ENCODE measurements at regions not wholly inside any gene's neighbourhood (a gene's known extent, or its start where the extent isn't known, plus 50 kb on each side); places are given as distances from the start of the nearest gene placed in this dataset.

- H3K4me1 ChIP-seq (ENCODE audit: control insufficient read depth, extremely low read depth, insufficient read depth, low read length), result peaks cover 18% of the 10 kb centered on the region
- intact Hi-C loops (cut with micrococcal nuclease) (loop anchor here (2.0 to 5.0 kb wide), 2 partner anchors 100 to 739 kb away; no protein-coding TSS in a partner anchor), dilution Hi-C loops (cut with MboI; ENCODE audit: extremely low pct_ligation_motif_present, low sequenced_read_pairs) (no loop called here)
- no peak for FAIRE-seq
- CTCF ChIA-PET, result interaction anchor here (0.9 to 1.2 kb wide), 2 partner anchors 52 to 96 kb away, joined by 3 read pairs; no protein-coding TSS in a partner anchor
- no peaks in the 10 kb centered on the region for H4K20me1 ChIP-seq (replicated peaks; ENCODE audit: control insufficient read depth, extremely low read depth, insufficient read depth, low read length)
- H3K4me2 ChIP-seq (ENCODE audit: insufficient read depth, low read length), result peak overlapping the region; percentile 83
- H3K9ac ChIP-seq (replicated peaks; ENCODE audit: extremely low read depth, insufficient read depth, low read length), result peak overlapping the region; percentile 93
- DNase-seq (ENCODE audit: low read depth, low spot score), result peak; percentile 56
- TF ChIP-seq EZH2 (IDR thresholded peaks at IDR 0.05; ENCODE audit: borderline replicate concordance, low read depth, low read length, severe bottlenecking), result no peak
- TF ChIP-seq POLR2AphosphoS5 (IDR thresholded peaks at IDR 0.05; ENCODE audit: insufficient read depth, low read depth, low read length), result no peak
- TF ChIP-seq MAX (IDR thresholded peaks at IDR 0.05; ENCODE audit: insufficient read depth, insufficient read length), result no peak
- no peak for TF ChIP-seq POLR2A (IDR thresholded peaks at IDR 0.05; ENCODE audit: low read depth, low read length)
- TF ChIP-seq GATA2 (IDR thresholded peaks at IDR 0.05; ENCODE audit: insufficient read depth, insufficient read length, low read depth, low read length), result no peak
- no peak for TF ChIP-seq CTCF (IDR thresholded peaks at IDR 0.05; ENCODE audit: extremely low read depth in 1 of 2, insufficient read depth in 1 of 2, low read depth in 1 of 2, low read length in 2 of 2)
- no peak for TF ChIP-seq FOS (IDR thresholded peaks at IDR 0.05; ENCODE audit: borderline replicate concordance, insufficient read depth, low read length)
- H3K27ac ChIP-seq (ENCODE audit: insufficient read depth, low read depth, low read length), result peak overlapping the region; percentile 93
- H3K4me3 ChIP-seq (replicated peaks in 1 of 3; ENCODE audit: insufficient read depth in 1 of 3, low read depth in 1 of 3, low read length in 3 of 3), result no peak overlapping the region
- TSS peak; percentile 99 for BruUV-seq (replicated peaks)
- H3K9me3 ChIP-seq (replicated peaks; ENCODE audit: control insufficient read depth, insufficient read depth, low read length), result no peaks in the 10 kb centered on the region
- peak overlapping the region; percentile 69 for H2AFZ ChIP-seq (ENCODE audit: low read depth, low read length)
- POLR2A ChIA-PET, result no interaction called here
- no peaks in the 10 kb centered on the region for H3K27me3 ChIP-seq (ENCODE audit: control insufficient read depth in 2 of 2, insufficient read depth in 2 of 2, low read length in 2 of 2)
- no peaks in the 10 kb centered on the region for H3K36me3 ChIP-seq (ENCODE audit: control insufficient read depth in 2 of 2, extremely low read depth in 1 of 2, insufficient read depth in 2 of 2, low read length in 2 of 2)
- H3K79me2 ChIP-seq (ENCODE audit: control insufficient read depth, insufficient read depth, low read length), result no peaks in the 10 kb centered on the region
- H3K9me1 ChIP-seq (replicated peaks; ENCODE audit: control insufficient read depth, extremely low read depth, insufficient read depth, low read length), result no peaks in the 10 kb centered on the region
Measured at GRCh38 chr16:80198311-80199299, 342.2 kb upstream of the DYNLRB2 start.

All from endothelial cell of umbilical vein (primary cell).